OCI-LY1 (cell line): ENCODE measurements at regions not wholly inside any gene's neighbourhood (a gene's known extent, or its start where the extent isn't known, plus 50 kb on each side); places are given as distances from the start of the nearest gene placed in this dataset.

Experiments used
- H2AFZ ChIP-seq: fragments of 200-600 bp; sonication (generic), shearing (Covaris generic); 2 replicates; pipeline ENCODE4 v1.6.0; 2014; ENCODE audit warnings: antibody characterized with exemption, mild to moderate bottlenecking, low read length
- H3F3A ChIP-seq: fragments of 200-600 bp; sonication (generic), shearing (Covaris generic); 2 replicates; pipeline ENCODE4 v1.6.0; 2014; ENCODE audit warnings: mild to moderate bottlenecking, antibody characterized with exemption, low read length, moderate library complexity; ENCODE audit not compliant: insufficient read depth
- H3K27ac ChIP-seq: fragments of 200-600 bp; sonication (generic); 2 replicates; pipeline ENCODE4 v1.5.1; 2014; ENCODE audit warnings: low read length, mixed run types, mild to moderate bottlenecking, low read depth; ENCODE audit not compliant: poor library complexity, severe bottlenecking
- H3K27me3 ChIP-seq: fragments of 200-600 bp; sonication (generic); 2 replicates; pipeline ENCODE4 v1.6.0; 2014; ENCODE audit warnings: antibody characterized with exemption, mild to moderate bottlenecking, low read length, moderate library complexity; ENCODE audit not compliant: insufficient read depth
- H3K36me3 ChIP-seq: fragments of 200-600 bp; sonication (generic); 2 replicates; pipeline ENCODE4 v1.6.1; 2014; ENCODE audit warnings: mild to moderate bottlenecking, antibody characterized with exemption, low read length, moderate library complexity, mixed read lengths; ENCODE audit not compliant: insufficient read depth
- H3K4me1 ChIP-seq: fragments of 200-600 bp; sonication (generic); 2 replicates; pipeline ENCODE4 v1.5.1; 2014; ENCODE audit warnings: mild to moderate bottlenecking, low read length, moderate library complexity; ENCODE audit not compliant: insufficient read depth, severe bottlenecking
- H3K4me2 ChIP-seq: fragments of 200-600 bp; sonication (generic), shearing (Covaris generic); 2 replicates; pipeline ENCODE4 v1.6.1; 2014; ENCODE audit warnings: low read length
- H3K4me3 ChIP-seq: fragments of 200-600 bp; sonication (generic); 2 replicates; pipeline ENCODE4 v1.5.1; 2014; ENCODE audit warnings: low read length, low read depth, mild to moderate bottlenecking, mixed read lengths; ENCODE audit not compliant: poor library complexity, severe bottlenecking
- H3K79me2 ChIP-seq: fragments of 200-600 bp; shearing (Covaris generic); 2 replicates; pipeline ENCODE4 v1.6.1; 2016; ENCODE audit warnings: mixed run types, low read length, mixed read lengths; ENCODE audit not compliant: insufficient read depth
- H3K9ac ChIP-seq: fragments of 200-600 bp; sonication (generic), shearing (Covaris generic); 2 replicates; pipeline ENCODE4 v1.6.1; 2014; ENCODE audit warnings: mild to moderate bottlenecking, low read length, mixed read lengths
- H3K9me2 ChIP-seq: fragments of 200-600 bp; sonication (generic), shearing (Covaris generic); 2 replicates; pipeline ENCODE4 v1.6.1; 2014; ENCODE audit warnings: low read depth, mild to moderate bottlenecking, low read length, mixed read lengths
- H3K9me3 ChIP-seq: fragments of 200-600 bp; shearing (Covaris generic); 2 replicates; pipeline ENCODE4 v1.6.1; 2014; ENCODE audit warnings: low read length, mixed read lengths
- H4K20me1 ChIP-seq: fragments of 200-600 bp; sonication (generic), shearing (Covaris generic); 2 replicates; pipeline ENCODE4 v1.6.0; 2016; ENCODE audit warnings: mild to moderate bottlenecking, low read length; ENCODE audit not compliant: insufficient read depth
- EZH2 ChIP-seq: fragments of 200-600 bp; sonication (generic), shearing (Covaris generic); IDR thresholded peaks from 2 replicates; pipeline ENCODE4 v1.8.0; 2017; ENCODE audit warnings: borderline replicate concordance, mixed run types, mild to moderate bottlenecking, antibody characterized with exemption, low read length, moderate library complexity, mixed read lengths
- TF ChIP-seq, protein P1 (sequence below): fragments of 200-600 bp; sonication (generic), shearing (Covaris generic); IDR thresholded peaks from 2 replicates; pipeline ENCODE4 v1.5.1; 2017; ENCODE audit warnings: mild to moderate bottlenecking, antibody characterized with exemption, low read length, moderate library complexity, mixed read lengths

DNA sequence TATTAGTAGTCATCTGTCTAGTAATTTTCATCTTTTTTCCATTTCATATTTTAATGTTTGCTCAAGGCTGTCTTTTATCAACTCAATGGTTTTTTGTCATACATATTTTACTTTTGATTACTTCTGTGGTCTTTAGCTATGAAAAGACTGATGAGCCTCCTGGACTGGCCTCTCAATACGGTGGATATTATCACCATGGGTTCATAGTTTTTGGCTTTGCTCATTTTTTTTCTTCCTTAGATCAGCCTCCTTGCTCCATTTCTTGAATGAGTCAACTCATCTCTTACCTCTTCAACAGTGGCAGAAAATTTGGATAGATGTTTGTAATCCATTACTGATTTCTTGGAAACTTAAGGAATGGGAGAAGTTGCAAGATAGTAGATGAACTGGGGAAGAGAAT is 80.1 kb upstream of the ELOVL5 start:
- Histone ChIP-seq H2AFZ (no peak overlapping the region), H4K20me1 (no peaks in the 10 kb centered on the region), H3K4me1 (no peaks in the 10 kb centered on the region), H3K27me3 (no peaks in the 10 kb centered on the region), H3K36me3 (no peaks in the 10 kb centered on the region), H3K4me3 (no peak overlapping the region), H3K79me2 (no peaks in the 10 kb centered on the region), H3K27ac (no peak overlapping the region), H3K9ac (no peak overlapping the region), H3F3A (no peaks in the 10 kb centered on the region), H3K9me2 (no peaks in the 10 kb centered on the region), H3K9me3 (no peaks in the 10 kb centered on the region), H3K4me2 (no peak overlapping the region)
- TF ChIP-seq, protein P1, sequence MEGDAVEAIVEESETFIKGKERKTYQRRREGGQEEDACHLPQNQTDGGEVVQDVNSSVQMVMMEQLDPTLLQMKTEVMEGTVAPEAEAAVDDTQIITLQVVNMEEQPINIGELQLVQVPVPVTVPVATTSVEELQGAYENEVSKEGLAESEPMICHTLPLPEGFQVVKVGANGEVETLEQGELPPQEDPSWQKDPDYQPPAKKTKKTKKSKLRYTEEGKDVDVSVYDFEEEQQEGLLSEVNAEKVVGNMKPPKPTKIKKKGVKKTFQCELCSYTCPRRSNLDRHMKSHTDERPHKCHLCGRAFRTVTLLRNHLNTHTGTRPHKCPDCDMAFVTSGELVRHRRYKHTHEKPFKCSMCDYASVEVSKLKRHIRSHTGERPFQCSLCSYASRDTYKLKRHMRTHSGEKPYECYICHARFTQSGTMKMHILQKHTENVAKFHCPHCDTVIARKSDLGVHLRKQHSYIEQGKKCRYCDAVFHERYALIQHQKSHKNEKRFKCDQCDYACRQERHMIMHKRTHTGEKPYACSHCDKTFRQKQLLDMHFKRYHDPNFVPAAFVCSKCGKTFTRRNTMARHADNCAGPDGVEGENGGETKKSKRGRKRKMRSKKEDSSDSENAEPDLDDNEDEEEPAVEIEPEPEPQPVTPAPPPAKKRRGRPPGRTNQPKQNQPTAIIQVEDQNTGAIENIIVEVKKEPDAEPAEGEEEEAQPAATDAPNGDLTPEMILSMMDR: no peak
- no peak for TF ChIP-seq EZH2

DNA sequence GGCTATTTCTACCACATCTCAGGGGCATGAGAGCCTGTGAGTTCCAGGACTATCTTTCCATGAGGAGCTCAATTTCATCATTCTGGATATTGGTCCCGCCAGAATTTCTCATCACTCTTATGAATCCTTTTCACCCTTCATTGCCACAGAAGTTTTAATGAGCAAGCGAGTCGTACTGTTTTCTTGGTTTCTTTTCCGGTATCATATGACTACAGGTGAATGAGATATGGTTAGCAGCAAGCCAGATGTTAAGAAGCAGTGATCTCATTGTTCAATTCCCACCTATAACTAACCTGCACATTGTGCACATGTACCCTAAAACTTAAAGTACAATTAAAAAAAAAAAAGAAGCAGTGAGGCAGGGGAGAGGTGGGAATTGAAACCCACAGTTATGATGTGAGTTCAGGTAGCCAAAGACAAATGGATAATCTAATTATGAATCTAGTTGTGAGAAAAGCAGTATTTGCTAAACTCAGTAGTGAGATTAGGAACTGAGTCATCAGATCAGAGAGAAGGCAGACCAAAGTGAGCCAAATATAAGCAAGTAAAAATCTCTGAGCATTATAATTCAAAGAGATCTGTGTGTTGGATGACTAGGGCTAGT is 78.0 kb upstream of the ELOVL5 start:
- Histone ChIP-seq H3K4me2 (no peak overlapping the region), H3K27me3 (no peaks in the 10 kb centered on the region), H3K79me2 (no peaks in the 10 kb centered on the region), H3K9me2 (no peaks in the 10 kb centered on the region), H3K27ac (no peak overlapping the region), H3K9ac (no peak overlapping the region), H3K4me3 (no peak overlapping the region), H2AFZ (no peak overlapping the region), H3K36me3 (no peaks in the 10 kb centered on the region), H3K9me3 (no peaks in the 10 kb centered on the region), H4K20me1 (no peaks in the 10 kb centered on the region), H3K4me1 (no peaks in the 10 kb centered on the region), H3F3A (no peaks in the 10 kb centered on the region)
- TF ChIP-seq, protein P1: no peak
- TF ChIP-seq EZH2: no peak

DNA sequence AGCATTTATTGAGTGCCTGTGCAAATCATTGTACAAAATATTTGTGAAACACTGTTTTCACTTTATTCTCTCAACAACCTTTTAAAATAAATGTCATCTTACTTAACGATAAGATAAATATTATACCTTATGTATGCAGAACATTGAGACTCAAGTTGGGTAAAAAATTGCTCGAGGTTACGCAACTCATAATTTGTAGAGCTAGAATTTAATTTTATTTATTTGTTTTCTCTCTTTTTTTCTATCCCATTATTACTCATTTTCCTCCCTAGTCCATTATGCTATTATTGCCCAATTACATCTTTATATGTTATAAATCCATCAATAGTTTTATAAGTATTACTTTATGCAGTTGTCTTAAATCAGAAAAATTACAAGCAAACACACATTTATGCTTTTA is 77.4 kb upstream of the ELOVL5 start:
- H3K36me3 ChIP-seq: no peaks in the 10 kb centered on the region
- H3K9ac ChIP-seq: no peak overlapping the region
- no peaks in the 10 kb centered on the region for H3F3A ChIP-seq
- H2AFZ ChIP-seq: no peak overlapping the region
- no peaks in the 10 kb centered on the region for H3K9me2 ChIP-seq
- H3K4me3 ChIP-seq: no peak overlapping the region
- H3K9me3 ChIP-seq: no peaks in the 10 kb centered on the region
- no peak overlapping the region for H3K27ac ChIP-seq
- H3K4me2 ChIP-seq: no peak overlapping the region
- no peaks in the 10 kb centered on the region for H3K27me3 ChIP-seq
- TF ChIP-seq EZH2: no peak
- TF ChIP-seq, protein P1: no peak
- H4K20me1 ChIP-seq: no peaks in the 10 kb centered on the region
- no peaks in the 10 kb centered on the region for H3K79me2 ChIP-seq
- no peaks in the 10 kb centered on the region for H3K4me1 ChIP-seq
